ENCODE measurements at regions not wholly inside any gene's neighbourhood (a gene's known extent, or its start where the extent isn't known, plus 50 kb on each side); places are given as distances from the start of the nearest gene placed in this dataset.
"Not testable (repeated sequence)": the region's sequence is repeated elsewhere in the genome, so short reads cannot be mapped to it uniquely, and the experiment has no call there.

GRCh38 chr1:189237008-189237407 lies 1240.7 kb downstream of the BRINP3 start:
- no peak for DNase-seq (ENCODE audit: missing footprints)
- intact Hi-C loops (cut with DNase I) = no loop called here
- ATAC-seq = no peak

- ATAC-seq (no peak), DNase-seq (ENCODE audit: missing footprints) (no peak)
- intact Hi-C loops (cut with DNase I) = no loop called here
These were observed 1223.9 kb downstream of the BRINP3 start for GRCh38 chr1:189253601-189254350.

GRCh38 chr1:189261128-189261527 lies 1216.5 kb downstream of the BRINP3 start:
- ATAC-seq; intact Hi-C loops (cut with DNase I); DNase-seq (ENCODE audit: missing footprints): not testable (repeated sequence)

- intact Hi-C loops (cut with DNase I) = no loop called here
- DNase-seq (ENCODE audit: missing footprints) (no peak), ATAC-seq (no peak)
These were observed 1208.7 kb downstream of the BRINP3 start for GRCh38 chr1:189269011-189269410.

GRCh38 chr1:189274267-189274666 lies 1203.4 kb downstream of the BRINP3 start:
- ATAC-seq = no peak
- no peak for DNase-seq (ENCODE audit: missing footprints)
- intact Hi-C loops (cut with DNase I) = no loop called here

- no peak for ATAC-seq
- intact Hi-C loops (cut with DNase I) = no loop called here
- DNase-seq (ENCODE audit: missing footprints) = no peak
These were observed 1201.9 kb downstream of the BRINP3 start for GRCh38 chr1:189275796-189276195.

GRCh38 chr1:189289346-189289745 lies 1188.3 kb downstream of the BRINP3 start:
- no peak for ATAC-seq
- no peak for DNase-seq (ENCODE audit: missing footprints)
- intact Hi-C loops (cut with DNase I) = no loop called here

GRCh38 chr1:189301235-189301634 lies 1176.4 kb downstream of the BRINP3 start:
- DNase-seq (ENCODE audit: missing footprints) = no peak

GRCh38 chr1:189305279-189305678 lies 1172.4 kb downstream of the BRINP3 start:
- DNase-seq (ENCODE audit: missing footprints) = no peak
- ATAC-seq = no peak
- intact Hi-C loops (cut with DNase I) = no loop called here

More at GRCh38 chr1:189301235-189301634, 1176.4 kb downstream of the BRINP3 start:
- ATAC-seq = no peak
- intact Hi-C loops (cut with DNase I) = no loop called here

- ATAC-seq = no peak
- DNase-seq (ENCODE audit: missing footprints) = no peak
- intact Hi-C loops (cut with DNase I) = no loop called here
These were observed 1165.7 kb downstream of the BRINP3 start for GRCh38 chr1:189311915-189312314.

GRCh38 chr1:189312499-189312898 lies 1165.2 kb downstream of the BRINP3 start:
- DNase-seq (ENCODE audit: missing footprints) = no peak
- ATAC-seq = no peak
- intact Hi-C loops (cut with DNase I) = no loop called here

- ATAC-seq (no peak), DNase-seq (ENCODE audit: missing footprints) (no peak)
- intact Hi-C loops (cut with DNase I) = no loop called here
These were observed 1164.2 kb downstream of the BRINP3 start for GRCh38 chr1:189313488-189313887.

- intact Hi-C loops (cut with DNase I) = no loop called here
- ATAC-seq (no peak), DNase-seq (ENCODE audit: missing footprints) (no peak)
These were observed 1162.4 kb downstream of the BRINP3 start for GRCh38 chr1:189315035-189315901.

GRCh38 chr1:189323091-189323490 lies 1154.6 kb downstream of the BRINP3 start:
- intact Hi-C loops (cut with DNase I) = no loop called here
- ATAC-seq (no peak), DNase-seq (ENCODE audit: missing footprints) (no peak)

GRCh38 chr1:189331071-189331470 lies 1146.6 kb downstream of the BRINP3 start:
- intact Hi-C loops (cut with DNase I); ATAC-seq; DNase-seq (ENCODE audit: missing footprints): not testable (repeated sequence)

- peak; percentile 58 for DNase-seq (ENCODE audit: missing footprints)
- ATAC-seq = no peak
- intact Hi-C loops (cut with DNase I) = no loop called here
These were observed 1141.3 kb downstream of the BRINP3 start for GRCh38 chr1:189336115-189337100.

- ATAC-seq = no peak
- intact Hi-C loops (cut with DNase I) = no loop called here
- DNase-seq (ENCODE audit: missing footprints) = no peak
These were observed 1128.1 kb downstream of the BRINP3 start for GRCh38 chr1:189349607-189350006.

GRCh38 chr1:189350983-189351616 lies 1126.6 kb downstream of the BRINP3 start:
- ATAC-seq (no peak), DNase-seq (ENCODE audit: missing footprints) (no peak)
- intact Hi-C loops (cut with DNase I) = no loop called here
